ENCODE measurements at regions not wholly inside any gene's neighbourhood (a gene's known extent, or its start where the extent isn't known, plus 50 kb on each side); places are given as distances from the start of the nearest gene placed in this dataset.

GRCh38 chr21:14878971-14879370 is 185.8 kb downstream of the NRIP1 start:
- no peak for TF ChIP-seq CTCF (IDR thresholded peaks at IDR 0.05; ENCODE audit: low read depth, low read length)
- no peak for TF ChIP-seq EZH2phosphoT487 (IDR thresholded peaks at IDR 0.05; ENCODE audit: low read depth)

All from OCI-LY3 (cell line).